T-cell (primary cell): ENCODE measurements at regions not wholly inside any gene's neighbourhood (a gene's known extent, or its start where the extent isn't known, plus 50 kb on each side); places are given as distances from the start of the nearest gene placed in this dataset.

Experiments used
- ATAC-seq, 4 experiments: fragments of 200-7000 bp in 3 of 4; fragments of 150-1000 bp in 1 of 4; cut with Tn5 transposase; replicated peaks in 1 of 4; 1 replicate in 3 of 4; 2 replicates in 1 of 4; pipeline ENCODE4 v1.10.0; 2021; ENCODE audit warnings: moderate library complexity in 3 of 4, mild to moderate bottlenecking in 2 of 4, moderate number of reproducible peaks in 1 of 4
- CTCF ChIA-PET, 2 donors: fragments of 300-600 bp; sonication (Branson Sonifier 250); formaldehyde crosslinking; loops; one replicate each; lab custom pipeline; 2022; ENCODE audit warnings: antibody characterized with exemption in 2 of 2; lab: Charles Lee
- POLR2A ChIA-PET, 2 donors: fragments of 300-600 bp; sonication (Branson Sonifier 250); formaldehyde crosslinking; loops; one replicate each; lab custom pipeline; 2022; ENCODE audit warnings: antibody characterized with exemption in 2 of 2; lab: Charles Lee
- DNase-seq, 35 experiments: peaks; one replicate each; pipeline versions ENCODE4 v3.0.0 to v3.0.0-alpha.2; 2013 to 2023
- H3K27ac ChIP-seq: one replicate; pipeline ENCODE4 v1.5.1; 2013; ENCODE audit warnings: low read length
- H3K27me3 ChIP-seq, 2 experiments: replicated peaks in 1 of 2; 1 replicate in 1 of 2; 2 replicates in 1 of 2; pipeline versions ENCODE4 v1.6.1 to v1.7.0; 2013; ENCODE audit warnings: low read length in 1 of 2, mixed read lengths in 1 of 2; ENCODE audit not compliant: control insufficient read depth in 2 of 2, insufficient read depth in 2 of 2; ENCODE audit errors: extremely low read depth in 1 of 2
- H3K36me3 ChIP-seq, 2 donors: 1 replicate in 1 of 2; 2 replicates in 1 of 2; pipeline versions ENCODE4 v1.6.1 to v1.7.0; 2013; ENCODE audit warnings: low read length in 1 of 2; ENCODE audit not compliant: control insufficient read depth in 2 of 2, insufficient read depth in 1 of 2; ENCODE audit errors: extremely low read depth in 1 of 2
- H3K4me1 ChIP-seq, 2 experiments: 1 replicate in 1 of 2; 2 replicates in 1 of 2; pipeline versions ENCODE4 v1.6.1 to v1.7.0; 2013; ENCODE audit warnings: low read length in 2 of 2, mixed read lengths in 1 of 2; ENCODE audit not compliant: insufficient read depth in 2 of 2, control insufficient read depth in 1 of 2; ENCODE audit errors: extremely low read depth in 1 of 2
- H3K4me3 ChIP-seq, 2 donors: 1 replicate in 1 of 2; 2 replicates in 1 of 2; pipeline versions ENCODE4 v1.5.1 to v1.7.0; 2013; ENCODE audit warnings: mild to moderate bottlenecking in 2 of 2, low read length in 1 of 2, moderate library complexity in 1 of 2; ENCODE audit not compliant: control insufficient read depth in 1 of 2; ENCODE audit errors: extremely low read depth in 1 of 2
- H3K9me3 ChIP-seq: 2 replicates; pipeline ENCODE4 v1.7.0; 2013
- H3K27ac Mint-ChIP-seq, 2 donors: one replicate each; pipeline ENCODE4 v1.8.0; 2020 to 2021; ENCODE audit warnings: mild to moderate bottlenecking in 2 of 2, mixed read lengths in 2 of 2
- H3K27me3 Mint-ChIP-seq, 2 donors: one replicate each; pipeline ENCODE4 v1.8.0; 2021 to 2022; ENCODE audit warnings: mixed read lengths in 2 of 2
- H3K36me3 Mint-ChIP-seq: one replicate; pipeline ENCODE4 v1.8.0; 2021; ENCODE audit warnings: mixed read lengths
- H3K4me1 Mint-ChIP-seq, 3 donors: one replicate each; pipeline ENCODE4 v1.8.0; 2020 to 2022; ENCODE audit warnings: mixed read lengths in 3 of 3, mild to moderate bottlenecking in 1 of 3
- H3K4me3 Mint-ChIP-seq, 3 donors: one replicate each; pipeline ENCODE4 v1.8.0; 2020 to 2022; ENCODE audit warnings: mild to moderate bottlenecking in 3 of 3, mixed read lengths in 3 of 3, moderate library complexity in 3 of 3
- H3K9me3 Mint-ChIP-seq, 3 donors: one replicate each; pipeline ENCODE4 v1.8.0; 2020 to 2022; ENCODE audit warnings: mixed read lengths in 3 of 3
- WGBS: methylation state at CpG from one replicate; pipeline ENCODE4 v1.1.5; 2013; ENCODE audit warnings: missing lambda C conversion rate; ENCODE audit not compliant: insufficient coverage; 5-methylcytosine and 5-hydroxymethylcytosine counted together

DNA sequence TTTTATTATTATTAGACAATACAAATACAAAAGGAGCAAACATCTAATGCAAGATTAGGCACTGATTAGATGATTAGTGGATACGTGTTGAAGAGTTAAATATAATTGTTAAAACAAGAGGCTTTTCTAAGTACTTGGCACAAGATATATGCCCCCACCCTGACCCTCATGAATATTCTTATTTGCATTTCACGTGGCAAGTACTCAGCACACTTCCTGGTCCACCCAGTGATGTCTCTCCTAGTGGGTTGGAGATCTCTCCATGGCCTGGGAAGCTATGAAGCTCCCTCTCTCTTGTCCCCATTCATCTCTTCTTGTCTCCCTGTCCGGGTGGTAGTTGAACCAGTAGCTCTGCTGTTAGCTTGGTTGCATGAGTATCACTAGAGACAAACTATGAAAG is 375.3 kb downstream of the ADRA2A start:
- DNase-seq (no peak), ATAC-seq (no peak)
- Mint-ChIP-seq H3K27me3 (peaks cover 0 to 4% of the 10 kb centered on the region in 2 donors), H3K4me1 (no peaks in the 10 kb centered on the region), H3K9me3 (peaks cover 2 to 8% (median 6%) of the 10 kb centered on the region in 3 donors), H3K36me3 (no peaks in the 10 kb centered on the region), H3K27ac (no peak overlapping the region), H3K4me3 (no peak overlapping the region)
- Histone ChIP-seq H3K4me3 (no peak overlapping the region), H3K4me1 (no peaks in the 10 kb centered on the region), H3K27me3 (no peaks in the 10 kb centered on the region), H3K36me3 (no peaks in the 10 kb centered on the region), H3K27ac (no peak overlapping the region), H3K9me3 (no peaks in the 10 kb centered on the region)
- 33% methylated on average over 1 of the region's 3 CpGs for WGBS
- ChIA-PET CTCF (no interaction called here), POLR2A (no interaction called here)

- H3K27me3 Mint-ChIP-seq, result peaks cover 14 to 24% of the 10 kb centered on the region in 2 donors
- Histone ChIP-seq H3K4me3 (no peak overlapping the region), H3K9me3 (no peaks in the 10 kb centered on the region), H3K27me3 (no peaks in the 10 kb centered on the region), H3K36me3 (no peaks in the 10 kb centered on the region), H3K4me1 (no peaks in the 10 kb centered on the region), H3K27ac (no peak overlapping the region)
- no peak overlapping the region for H3K4me3 Mint-ChIP-seq
- ChIA-PET POLR2A (no interaction called here), CTCF (no interaction called here)
- H3K27ac Mint-ChIP-seq, result no peak overlapping the region
- H3K4me1 Mint-ChIP-seq, result no peaks in the 10 kb centered on the region
- no CpG with 5 or more reads among the region's 2 CpGs for WGBS
- H3K36me3 Mint-ChIP-seq, result no peaks in the 10 kb centered on the region
- peaks cover 2 to 8% (median 4%) of the 10 kb centered on the region in 3 donors for H3K9me3 Mint-ChIP-seq
- DNase-seq (no peak), ATAC-seq (no peak)
Observed at GRCh38 chr10:111455776-111456426, 379.1 kb downstream of the ADRA2A start.

DNA sequence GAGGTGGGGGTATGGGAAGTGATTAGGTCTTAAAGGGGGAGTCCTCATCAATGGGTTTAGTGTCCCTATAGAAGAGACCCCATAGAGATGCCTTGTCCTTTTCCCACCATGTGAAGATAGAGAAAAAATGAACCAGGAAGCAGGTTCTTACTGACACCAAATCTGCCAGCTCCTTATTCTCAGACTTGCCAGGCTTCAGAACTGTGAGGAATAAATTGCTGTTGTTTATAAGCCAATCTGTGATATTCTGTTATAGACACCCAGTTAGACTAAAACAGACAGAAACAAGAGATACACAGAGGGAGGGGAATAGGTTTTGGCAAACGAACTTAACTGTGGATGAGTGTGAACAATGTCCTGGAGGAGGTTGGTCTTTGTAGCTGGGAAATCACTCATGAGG is 381.4 kb downstream of the ADRA2A start:
- no peak overlapping the region for H3K4me3 ChIP-seq
- no peaks in the 10 kb centered on the region for H3K9me3 ChIP-seq
- no peak overlapping the region for H3K27ac Mint-ChIP-seq
- no peaks in the 10 kb centered on the region for H3K4me1 ChIP-seq
- peaks cover 16 to 29% of the 10 kb centered on the region in 2 donors for H3K27me3 Mint-ChIP-seq
- DNase-seq (no peak), ATAC-seq (no peak)
- H3K27ac ChIP-seq, result no peak overlapping the region
- H3K36me3 Mint-ChIP-seq, result no peaks in the 10 kb centered on the region
- CTCF ChIA-PET, result no interaction called here
- H3K9me3 Mint-ChIP-seq, result peaks cover 2 to 14% (median 11%) of the 10 kb centered on the region in 3 donors
- POLR2A ChIA-PET, result no interaction called here
- no peaks in the 10 kb centered on the region for H3K4me1 Mint-ChIP-seq
- WGBS, result 33% methylated on average over 1 of the region's 1 CpG
- H3K36me3 ChIP-seq, result no peaks in the 10 kb centered on the region
- H3K4me3 Mint-ChIP-seq, result no peak overlapping the region
- H3K27me3 ChIP-seq, result no peaks in the 10 kb centered on the region

- ChIA-PET POLR2A (no interaction called here), CTCF (no interaction called here)
- Mint-ChIP-seq H3K4me3 (no peak overlapping the region), H3K27me3 (peaks cover 16 to 29% of the 10 kb centered on the region in 2 donors), H3K36me3 (no peaks in the 10 kb centered on the region), H3K9me3 (peaks cover under 1 to 14% (median 7%) of the 10 kb centered on the region in 3 donors), H3K27ac (no peak overlapping the region), H3K4me1 (no peaks in the 10 kb centered on the region)
- Histone ChIP-seq H3K4me3 (no peak overlapping the region), H3K4me1 (no peaks in the 10 kb centered on the region), H3K27ac (no peak overlapping the region), H3K9me3 (no peaks in the 10 kb centered on the region), H3K27me3 (no peaks in the 10 kb centered on the region), H3K36me3 (no peaks in the 10 kb centered on the region)
- no CpG with 5 or more reads among the region's 2 CpGs for WGBS
- DNase-seq (no peak), ATAC-seq (no peak)
Observed at GRCh38 chr10:111459967-111460366, 383.1 kb downstream of the ADRA2A start.

GRCh38 chr10:111472445-111472844 is 395.6 kb downstream of the ADRA2A start:
- no peak overlapping the region for H3K27ac Mint-ChIP-seq
- H3K36me3 Mint-ChIP-seq, result no peaks in the 10 kb centered on the region
- ChIA-PET CTCF (no interaction called here), POLR2A (no interaction called here)
- no peaks in the 10 kb centered on the region for H3K36me3 ChIP-seq
- H3K27me3 Mint-ChIP-seq, result peaks cover 3 to 15% of the 10 kb centered on the region in 2 donors
- no peaks in the 10 kb centered on the region for H3K4me1 ChIP-seq
- H3K9me3 Mint-ChIP-seq, result no peaks in the 10 kb centered on the region
- no peaks in the 10 kb centered on the region for H3K9me3 ChIP-seq
- 86% methylated on average over 1 of the region's 7 CpGs for WGBS
- H3K27ac ChIP-seq, result no peak overlapping the region
- H3K4me3 Mint-ChIP-seq, result no peak overlapping the region
- H3K4me1 Mint-ChIP-seq, result no peaks in the 10 kb centered on the region
- ATAC-seq, result no peak
- DNase-seq, result no peak
- H3K4me3 ChIP-seq, result no peak overlapping the region
- no peaks in the 10 kb centered on the region for H3K27me3 ChIP-seq

GRCh38 chr10:111473361-111473760 is 396.5 kb downstream of the ADRA2A start:
- ChIA-PET CTCF (interaction anchor here in 1 of 2 donors (0.7 kb wide), 1 partner anchor 1593 kb away, joined by 3 read pairs; no protein-coding TSS in a partner anchor), POLR2A (no interaction called here)
- DNase-seq (no peak), ATAC-seq (no peak)
- H3K9me3 Mint-ChIP-seq, result no peaks in the 10 kb centered on the region
- Histone ChIP-seq H3K36me3 (no peaks in the 10 kb centered on the region), H3K27ac (no peak overlapping the region), H3K9me3 (no peaks in the 10 kb centered on the region), H3K4me3 (no peak overlapping the region), H3K4me1 (no peaks in the 10 kb centered on the region), H3K27me3 (no peaks in the 10 kb centered on the region)
- H3K27ac Mint-ChIP-seq, result no peak overlapping the region
- H3K27me3 Mint-ChIP-seq, result peaks cover 4 to 15% of the 10 kb centered on the region in 2 donors
- no peak overlapping the region for H3K4me3 Mint-ChIP-seq
- H3K36me3 Mint-ChIP-seq, result no peaks in the 10 kb centered on the region
- H3K4me1 Mint-ChIP-seq, result no peaks in the 10 kb centered on the region
- 49% methylated on average over 3 of the region's 3 CpGs for WGBS
